ENCODE measurements at regions not wholly inside any gene's neighbourhood (a gene's known extent, or its start where the extent isn't known, plus 50 kb on each side); places are given as distances from the start of the nearest gene placed in this dataset.
"Not testable (repeated sequence)": the region's sequence is repeated elsewhere in the genome, so short reads cannot be mapped to it uniquely, and the experiment has no call there.

DNA sequence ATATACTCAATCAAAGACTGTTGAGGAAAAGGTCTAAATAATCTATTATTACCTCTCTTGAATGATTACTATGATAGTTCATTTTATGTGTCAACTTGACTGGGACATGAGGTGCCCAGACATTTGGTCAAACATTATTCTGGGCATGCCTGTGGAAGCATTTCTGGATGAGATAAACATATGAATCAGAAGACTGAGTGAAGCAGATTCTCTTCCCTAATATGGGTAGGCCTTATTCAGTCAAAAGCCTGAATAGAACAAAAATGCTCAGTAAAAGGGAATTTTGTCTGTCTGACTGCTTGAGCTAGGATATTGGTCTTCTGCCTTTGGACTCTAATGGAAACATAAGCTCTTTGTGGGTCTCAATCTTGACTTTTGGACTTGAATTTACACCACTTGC, 73.3 kb upstream of the SOX13 start:
- DNase-seq, result no peak

DNA sequence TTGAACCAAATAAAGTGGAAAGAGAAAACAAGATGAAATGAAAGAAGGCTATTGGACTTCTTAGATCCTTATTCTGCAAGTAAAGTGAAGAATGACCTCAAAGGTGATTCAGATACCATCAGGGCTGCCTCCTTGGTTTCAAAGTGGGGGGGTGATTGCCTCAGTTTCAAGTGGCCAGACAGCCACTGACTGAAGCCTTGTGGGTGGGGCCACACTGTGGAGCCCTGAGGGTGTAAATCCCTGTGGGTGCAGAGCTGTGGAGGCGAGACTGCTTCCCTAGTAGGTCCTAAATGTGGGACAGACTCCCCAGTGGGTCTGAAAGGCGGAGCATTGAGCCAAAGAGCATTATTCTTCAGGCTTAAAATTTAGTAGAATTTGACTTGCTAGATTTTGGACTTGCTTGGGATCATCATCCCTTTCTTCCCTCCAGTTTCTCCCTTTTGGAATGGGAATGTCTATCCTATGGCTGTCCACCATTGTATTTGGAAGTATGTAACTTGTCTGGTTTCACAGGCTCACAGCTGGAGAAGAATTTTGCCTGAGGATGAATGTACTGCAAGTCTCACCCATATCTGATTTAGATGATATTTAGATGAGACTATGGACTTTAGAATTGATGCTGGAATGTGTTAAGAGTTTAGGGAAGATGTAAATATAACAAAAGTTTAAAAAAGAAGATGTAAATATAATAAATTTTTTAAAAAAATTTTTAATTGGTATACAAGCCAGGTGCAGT, 71.6 kb upstream of the SOX13 start:
- no peak for DNase-seq

DNA sequence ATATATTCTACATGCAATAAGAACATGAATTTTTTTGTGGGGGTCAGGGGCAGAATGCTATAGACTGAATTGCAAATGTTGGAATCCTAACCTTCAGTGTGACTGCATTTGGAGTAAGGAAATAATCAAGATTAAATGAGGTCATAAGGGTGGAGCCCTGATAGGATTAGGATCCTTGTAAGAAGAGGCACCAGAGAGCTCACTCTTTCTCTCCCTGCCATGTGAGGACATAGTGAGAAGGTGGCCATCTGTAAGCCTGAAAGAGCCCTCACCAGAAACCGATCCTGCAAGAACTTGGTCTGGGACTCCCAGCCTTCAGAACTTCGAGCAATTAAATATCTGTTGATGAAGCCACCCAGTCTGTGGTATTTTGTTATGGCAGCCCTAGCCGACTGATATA, 70.3 kb upstream of the SOX13 start:
- no peak for DNase-seq

DNA sequence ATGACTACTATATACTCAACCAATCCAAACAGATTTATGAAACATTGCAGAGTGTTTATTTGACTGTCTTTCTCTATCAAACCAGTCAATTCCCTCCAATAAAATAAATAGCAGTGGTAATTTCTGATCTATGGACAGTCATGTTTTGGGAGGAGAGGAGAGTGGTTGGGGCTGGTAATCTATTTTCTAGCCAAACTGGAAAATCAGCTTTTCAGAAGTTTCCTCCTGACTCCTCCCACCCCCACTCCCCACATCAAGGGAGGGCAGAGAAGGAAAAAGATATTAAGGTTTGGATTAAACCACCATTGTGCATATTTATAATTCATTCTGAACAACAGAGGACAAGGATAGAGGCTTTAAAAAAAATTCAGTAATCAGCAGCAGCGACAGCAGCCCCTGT, 69.4 kb upstream of the SOX13 start:
- DNase-seq, result no peak

DNA sequence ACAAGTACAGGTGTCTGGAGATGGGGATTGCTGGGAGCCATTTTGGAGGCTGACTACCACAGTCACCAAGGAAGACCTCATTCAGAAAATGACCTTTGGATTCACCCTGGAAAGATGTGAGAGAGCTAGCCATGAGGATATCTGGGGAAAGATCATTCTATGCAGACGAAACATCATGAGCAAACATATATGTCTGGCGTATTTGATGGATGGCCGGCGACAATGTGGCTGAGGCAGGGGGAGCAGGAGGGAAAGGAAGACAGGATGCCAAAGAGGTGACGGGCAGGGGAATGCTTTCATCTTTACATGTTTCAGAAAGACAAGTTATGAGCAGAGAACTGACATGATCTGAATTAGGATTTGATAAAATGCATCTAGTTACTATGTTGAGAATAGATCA, 61.5 kb upstream of the SOX13 start:
- no peak for DNase-seq

DNA sequence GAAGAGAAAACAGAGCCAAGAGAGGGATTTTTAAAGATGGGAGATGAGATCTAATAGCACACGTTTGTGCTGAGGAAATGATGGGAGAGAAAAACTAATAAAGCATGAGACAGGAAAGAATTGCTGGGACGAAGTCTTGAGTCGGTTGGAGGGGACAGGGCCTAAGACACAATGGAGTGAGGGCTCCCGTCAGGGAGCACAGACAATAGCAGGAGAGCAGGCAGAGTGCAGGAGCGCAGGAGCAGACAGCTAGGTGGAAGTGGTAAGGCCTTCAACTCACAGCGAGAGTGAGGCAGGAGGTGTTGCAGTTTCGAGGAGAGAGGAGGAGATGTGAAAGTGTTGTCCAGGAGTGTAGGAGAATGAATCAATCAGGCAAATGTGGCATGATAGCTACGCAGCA, 59.9 kb upstream of the SOX13 start:
- no peak for DNase-seq

DNA sequence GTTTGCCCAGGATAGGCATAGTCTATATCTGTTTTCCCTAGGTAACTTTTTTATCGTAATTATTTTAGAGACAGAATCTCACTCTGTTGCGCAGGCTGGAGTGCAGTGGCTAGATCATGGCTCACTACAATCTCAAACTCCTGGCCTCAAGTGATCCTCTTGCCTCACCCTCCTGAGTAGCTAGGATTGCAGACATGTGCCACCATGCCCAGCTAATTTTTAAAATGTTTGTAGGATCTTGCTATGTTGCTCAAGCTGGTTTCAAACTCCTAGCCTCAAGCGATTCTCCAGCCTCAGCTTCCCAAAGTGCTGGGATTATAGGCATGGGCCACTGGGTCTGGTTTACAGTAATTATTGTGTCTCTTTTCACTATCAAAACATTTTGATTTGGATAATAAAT, 58.6 kb upstream of the SOX13 start:
- DNase-seq, result no peak

DNA sequence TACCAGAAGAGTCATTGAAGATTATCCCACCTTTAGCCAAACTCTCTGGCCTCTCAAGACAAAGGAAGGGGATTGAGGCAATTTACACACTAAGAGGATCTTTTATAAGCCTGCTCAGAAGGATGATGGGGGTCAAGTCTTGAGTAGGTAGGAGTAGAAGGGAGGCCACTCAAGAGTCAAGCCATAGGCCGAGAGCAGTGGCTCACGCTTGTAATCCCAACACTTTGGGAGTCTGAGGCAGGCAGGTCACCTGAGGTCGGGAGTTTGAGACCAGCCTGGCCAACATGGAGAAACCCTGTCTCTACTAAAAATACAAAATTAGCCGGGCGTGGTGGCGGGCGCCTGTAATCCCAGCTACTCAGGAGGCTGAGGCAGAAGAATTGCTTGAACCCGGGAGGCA, 58.0 kb upstream of the SOX13 start:
- DNase-seq, result not testable (repeated sequence)

DNA sequence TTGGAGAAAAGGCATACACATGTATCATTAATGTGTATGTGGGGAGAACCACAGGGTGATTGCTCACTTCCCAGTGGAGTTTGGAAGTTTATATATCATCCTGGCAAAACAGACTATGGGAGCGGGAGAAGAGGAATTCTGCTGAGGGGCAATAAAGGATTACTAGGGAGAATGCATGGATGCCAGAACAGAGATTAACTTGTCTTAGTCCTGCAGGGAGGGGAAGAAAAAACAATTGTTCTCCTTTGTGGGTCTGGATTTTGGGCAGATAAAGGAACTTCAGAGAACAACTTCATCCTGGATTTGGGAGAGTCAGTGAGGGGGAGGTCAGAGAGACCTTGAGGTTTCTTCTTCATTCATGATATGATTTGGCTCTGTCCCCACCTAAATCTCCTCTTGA, 55.9 kb upstream of the SOX13 start:
- no peak for DNase-seq

DNA sequence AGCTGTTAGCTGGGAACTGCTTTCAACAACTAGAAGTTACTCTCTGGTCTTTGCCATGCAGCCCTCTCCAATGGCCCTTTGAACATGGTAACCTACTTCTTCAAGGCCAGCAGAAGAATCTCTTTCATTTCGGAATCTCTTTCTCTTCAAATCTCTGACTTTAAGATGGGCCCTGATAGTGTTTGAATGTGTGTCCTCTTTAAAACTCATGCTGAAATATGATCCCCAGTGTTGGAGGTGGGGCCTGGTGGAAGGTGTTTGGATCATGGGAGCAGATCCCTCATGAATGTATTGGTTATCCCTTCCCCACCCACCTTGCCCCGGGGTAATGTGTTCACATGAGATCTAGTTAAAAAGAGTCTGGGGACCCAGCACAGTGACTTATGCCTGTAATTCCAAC, 54.5 kb upstream of the SOX13 start:
- no peak for DNase-seq
